Lower leg skin (tissue), 3 donors: ENCODE measurements at regions not wholly inside any gene's neighbourhood (a gene's known extent, or its start where the extent isn't known, plus 50 kb on each side); places are given as distances from the start of the nearest gene placed in this dataset.

Source experiments
- POLR2A ChIP-seq, 2 donors: fragments of 450-650 bp; IDR thresholded peaks; one replicate each; pipeline ENCODE4 v1.6.1; 2016 to 2017; ENCODE audit warnings: antibody characterized with exemption in 2 of 2, mild to moderate bottlenecking in 1 of 2, moderate library complexity in 1 of 2
- TF ChIP-seq, protein P1 (sequence below), 3 donors: fragments of 450-650 bp; IDR thresholded peaks; one replicate each; pipeline ENCODE4 v1.5.1; 2016; ENCODE audit warnings: antibody characterized with exemption in 3 of 3, mild to moderate bottlenecking in 3 of 3, moderate library complexity in 2 of 3

DNA sequence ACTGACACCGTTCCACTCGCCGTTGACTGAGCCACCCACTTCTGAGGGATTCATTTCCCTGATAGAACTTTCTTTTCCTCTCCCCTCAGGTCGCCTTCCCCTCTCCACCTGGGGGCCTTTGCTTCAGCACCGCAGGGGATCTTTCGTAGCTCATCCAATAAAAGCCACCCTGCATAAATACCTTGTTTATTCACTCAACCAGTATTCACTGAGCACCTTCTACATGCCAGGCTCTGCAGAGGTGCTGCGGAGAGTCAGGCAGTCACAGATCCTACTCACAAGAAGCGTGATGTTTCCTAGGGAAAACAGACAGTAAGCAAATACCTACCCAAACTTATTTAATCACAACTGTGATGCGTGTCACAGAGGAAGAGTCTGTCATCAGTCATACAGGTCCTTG, 127.7 kb downstream of the TEX36 start:
- TF ChIP-seq POLR2A (IDR thresholded peaks at IDR 0.05): no peak
- TF ChIP-seq, protein P1, sequence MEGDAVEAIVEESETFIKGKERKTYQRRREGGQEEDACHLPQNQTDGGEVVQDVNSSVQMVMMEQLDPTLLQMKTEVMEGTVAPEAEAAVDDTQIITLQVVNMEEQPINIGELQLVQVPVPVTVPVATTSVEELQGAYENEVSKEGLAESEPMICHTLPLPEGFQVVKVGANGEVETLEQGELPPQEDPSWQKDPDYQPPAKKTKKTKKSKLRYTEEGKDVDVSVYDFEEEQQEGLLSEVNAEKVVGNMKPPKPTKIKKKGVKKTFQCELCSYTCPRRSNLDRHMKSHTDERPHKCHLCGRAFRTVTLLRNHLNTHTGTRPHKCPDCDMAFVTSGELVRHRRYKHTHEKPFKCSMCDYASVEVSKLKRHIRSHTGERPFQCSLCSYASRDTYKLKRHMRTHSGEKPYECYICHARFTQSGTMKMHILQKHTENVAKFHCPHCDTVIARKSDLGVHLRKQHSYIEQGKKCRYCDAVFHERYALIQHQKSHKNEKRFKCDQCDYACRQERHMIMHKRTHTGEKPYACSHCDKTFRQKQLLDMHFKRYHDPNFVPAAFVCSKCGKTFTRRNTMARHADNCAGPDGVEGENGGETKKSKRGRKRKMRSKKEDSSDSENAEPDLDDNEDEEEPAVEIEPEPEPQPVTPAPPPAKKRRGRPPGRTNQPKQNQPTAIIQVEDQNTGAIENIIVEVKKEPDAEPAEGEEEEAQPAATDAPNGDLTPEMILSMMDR (IDR thresholded peaks at IDR 0.05): no peak
